ENCODE measurements at regions not wholly inside any gene's neighbourhood (a gene's known extent, or its start where the extent isn't known, plus 50 kb on each side); places are given as distances from the start of the nearest gene placed in this dataset.

DNA sequence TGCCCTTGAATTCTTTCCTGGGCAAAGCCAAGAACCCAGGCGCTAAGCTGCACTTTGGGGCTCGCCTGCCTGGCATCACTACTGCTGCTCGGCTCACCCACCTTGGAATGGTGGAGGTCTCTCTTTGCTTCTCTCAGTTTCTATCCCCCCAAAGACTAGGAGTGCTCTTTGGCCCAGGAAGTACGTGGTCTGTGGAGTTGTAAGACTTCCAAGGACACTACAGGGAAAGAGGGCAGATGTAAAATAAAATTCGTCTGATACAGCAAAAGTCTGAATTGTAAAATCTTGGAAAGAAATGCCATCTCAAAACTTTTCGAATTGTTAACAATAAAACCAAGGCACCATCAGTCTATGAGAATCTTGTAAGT, 52.5 kb upstream of the MAP1LC3B2 start:
- CTCF ChIA-PET, result interaction anchor here (0.9 kb wide), 1 partner anchor 12 kb away, joined by 3 read pairs; no protein-coding TSS in a partner anchor
- no peak overlapping the region for H3K4me2 ChIP-seq (ENCODE audit: insufficient read depth, low read length)
- no peaks in the 10 kb centered on the region for H3K9me3 ChIP-seq (replicated peaks; ENCODE audit: control insufficient read depth, insufficient read depth, low read length)

More for the DNA sequence above, 52.5 kb upstream of the MAP1LC3B2 start:
- Histone ChIP-seq H3K9me1 (replicated peaks; ENCODE audit: control insufficient read depth, extremely low read depth, insufficient read depth, low read length) (no peaks in the 10 kb centered on the region), H4K20me1 (replicated peaks; ENCODE audit: control insufficient read depth, extremely low read depth, insufficient read depth, low read length) (no peaks in the 10 kb centered on the region), H3K9ac (replicated peaks; ENCODE audit: extremely low read depth, insufficient read depth, low read length) (no peak overlapping the region), H3K27me3 (ENCODE audit: control insufficient read depth in 2 of 2, insufficient read depth in 2 of 2, low read length in 2 of 2) (peaks cover 0 to 2% of the 10 kb centered on the region in 2 experiments), H3K27ac (ENCODE audit: insufficient read depth, low read depth, low read length) (no peak overlapping the region), H3K4me3 (replicated peaks in 1 of 3; ENCODE audit: insufficient read depth in 1 of 3, low read depth in 1 of 3, low read length in 3 of 3) (no peak overlapping the region), H3K79me2 (ENCODE audit: control insufficient read depth, insufficient read depth, low read length) (no peaks in the 10 kb centered on the region), H2AFZ (ENCODE audit: low read depth, low read length) (no peak overlapping the region), H3K36me3 (ENCODE audit: control insufficient read depth in 2 of 2, extremely low read depth in 1 of 2, insufficient read depth in 2 of 2, low read length in 2 of 2) (no peaks in the 10 kb centered on the region), H3K4me1 (ENCODE audit: control insufficient read depth, extremely low read depth, insufficient read depth, low read length) (no peaks in the 10 kb centered on the region)
- POLR2A ChIA-PET, result no interaction called here
- FAIRE-seq, result no peak
- dilution Hi-C loops (cut with MboI; ENCODE audit: extremely low pct_ligation_motif_present, low sequenced_read_pairs) (no loop called here), intact Hi-C loops (cut with micrococcal nuclease) (loop anchor here (5.0 kb wide), 2 partner anchors 74 to 229 kb away; partner anchors contain the start of gene MED13L)
- BruUV-seq (replicated peaks), result no TSS peak
- no peak for TF ChIP-seq MYC (IDR thresholded peaks at IDR 0.05; ENCODE audit: low read depth, low read length)
- TF ChIP-seq POLR2AphosphoS5 (IDR thresholded peaks at IDR 0.05; ENCODE audit: insufficient read depth, low read depth, low read length), result no peak
- no peak for TF ChIP-seq POLR2A (IDR thresholded peaks at IDR 0.05; ENCODE audit: low read depth, low read length)
- no peak for TF ChIP-seq FOS (IDR thresholded peaks at IDR 0.05; ENCODE audit: borderline replicate concordance, insufficient read depth, low read length)
- TF ChIP-seq, protein P1, sequence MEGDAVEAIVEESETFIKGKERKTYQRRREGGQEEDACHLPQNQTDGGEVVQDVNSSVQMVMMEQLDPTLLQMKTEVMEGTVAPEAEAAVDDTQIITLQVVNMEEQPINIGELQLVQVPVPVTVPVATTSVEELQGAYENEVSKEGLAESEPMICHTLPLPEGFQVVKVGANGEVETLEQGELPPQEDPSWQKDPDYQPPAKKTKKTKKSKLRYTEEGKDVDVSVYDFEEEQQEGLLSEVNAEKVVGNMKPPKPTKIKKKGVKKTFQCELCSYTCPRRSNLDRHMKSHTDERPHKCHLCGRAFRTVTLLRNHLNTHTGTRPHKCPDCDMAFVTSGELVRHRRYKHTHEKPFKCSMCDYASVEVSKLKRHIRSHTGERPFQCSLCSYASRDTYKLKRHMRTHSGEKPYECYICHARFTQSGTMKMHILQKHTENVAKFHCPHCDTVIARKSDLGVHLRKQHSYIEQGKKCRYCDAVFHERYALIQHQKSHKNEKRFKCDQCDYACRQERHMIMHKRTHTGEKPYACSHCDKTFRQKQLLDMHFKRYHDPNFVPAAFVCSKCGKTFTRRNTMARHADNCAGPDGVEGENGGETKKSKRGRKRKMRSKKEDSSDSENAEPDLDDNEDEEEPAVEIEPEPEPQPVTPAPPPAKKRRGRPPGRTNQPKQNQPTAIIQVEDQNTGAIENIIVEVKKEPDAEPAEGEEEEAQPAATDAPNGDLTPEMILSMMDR (IDR thresholded peaks at IDR 0.05; ENCODE audit: extremely low read depth in 1 of 2, insufficient read depth in 1 of 2, low read depth in 1 of 2, low read length in 2 of 2), result no peak
- no peak for TF ChIP-seq JUN (IDR thresholded peaks at IDR 0.05; ENCODE audit: borderline replicate concordance, insufficient read depth, insufficient read length, low read depth)
- TF ChIP-seq, protein P2, sequence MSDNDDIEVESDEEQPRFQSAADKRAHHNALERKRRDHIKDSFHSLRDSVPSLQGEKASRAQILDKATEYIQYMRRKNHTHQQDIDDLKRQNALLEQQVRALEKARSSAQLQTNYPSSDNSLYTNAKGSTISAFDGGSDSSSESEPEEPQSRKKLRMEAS (IDR thresholded peaks at IDR 0.05; ENCODE audit: insufficient read depth, insufficient read length), result no peak
- TF ChIP-seq EZH2 (IDR thresholded peaks at IDR 0.05; ENCODE audit: borderline replicate concordance, low read depth, low read length, severe bottlenecking), result no peak
- TF ChIP-seq GATA2 (IDR thresholded peaks at IDR 0.05; ENCODE audit: insufficient read depth, insufficient read length, low read depth, low read length), result no peak
- DNase-seq (ENCODE audit: low read depth, low spot score), result no peak
